Neural cell (in vitro differentiated cells): ENCODE measurements at regions not wholly inside any gene's neighbourhood (a gene's known extent, or its start where the extent isn't known, plus 50 kb on each side); places are given as distances from the start of the nearest gene placed in this dataset.
"Not testable (repeated sequence)": the region's sequence is repeated elsewhere in the genome, so short reads cannot be mapped to it uniquely, and the experiment has no call there.

Experiments used
- H2AFZ ChIP-seq: fragments of 200-600, 300-800 bp; sonication (generic), shearing (Covaris generic); 2 replicates; pipeline ENCODE4 v1.6.0; 2014; ENCODE audit warnings: low read depth, mild to moderate bottlenecking, antibody characterized with exemption, low read length, moderate library complexity
- H3F3A ChIP-seq: fragments of 200-600 bp; shearing (Covaris generic); 2 replicates; pipeline ENCODE4 v1.6.1; 2016; ENCODE audit warnings: mild to moderate bottlenecking, moderate library complexity, mixed read lengths, antibody characterized with exemption, low read length; ENCODE audit not compliant: insufficient read depth, poor library complexity, severe bottlenecking
- H3K27ac ChIP-seq: fragments of 200-600, 300-800 bp; sonication (generic), shearing (Covaris generic); 2 replicates; pipeline ENCODE4 v1.5.1; 2014; ENCODE audit warnings: mild to moderate bottlenecking, low read length, moderate library complexity
- H3K27me3 ChIP-seq: fragments of 300-800, 200-600 bp; sonication (generic), shearing (Covaris generic); 2 replicates; pipeline ENCODE4 v1.6.0; 2014; ENCODE audit warnings: mild to moderate bottlenecking, low read depth, low read length, moderate library complexity; ENCODE audit not compliant: insufficient read depth
- H3K36me3 ChIP-seq: fragments of 300-800, 200-600 bp; sonication (generic), shearing (Covaris generic); 2 replicates; pipeline ENCODE4 v1.5.1; 2014; ENCODE audit warnings: mild to moderate bottlenecking, antibody characterized with exemption, low read length, moderate library complexity; ENCODE audit not compliant: insufficient read depth
- H3K4me2 ChIP-seq: fragments of 300-800, 200-600 bp; sonication (generic), shearing (Covaris generic); 2 replicates; pipeline ENCODE4 v1.6.0; 2014; ENCODE audit warnings: mild to moderate bottlenecking, low read length
- H3K4me3 ChIP-seq: fragments of 300-800, 200-600 bp; sonication (generic), shearing (Covaris generic); 2 replicates; pipeline ENCODE4 v1.5.1; 2014; ENCODE audit warnings: mild to moderate bottlenecking, low read length, moderate library complexity
- H3K79me2 ChIP-seq: fragments of 200-600 bp; shearing (Covaris generic); replicated peaks from 2 replicates; pipeline ENCODE4 v1.6.0; 2014; ENCODE audit warnings: mild to moderate bottlenecking, low read length, moderate library complexity; ENCODE audit not compliant: insufficient read depth
- H3K9ac ChIP-seq: fragments of 300-800, 200-600 bp; sonication (generic), shearing (Covaris generic); 2 replicates; pipeline ENCODE4 v1.6.1; 2016; ENCODE audit warnings: mild to moderate bottlenecking, low read length, mixed read lengths
- H3K9me2 ChIP-seq: fragments of 200-600 bp; shearing (Covaris generic); 2 replicates; pipeline ENCODE4 v1.6.1; 2016; ENCODE audit warnings: mild to moderate bottlenecking, low read length, mixed read lengths; ENCODE audit not compliant: insufficient read depth
- H3K9me3 ChIP-seq: fragments of 200-600, 300-800 bp; sonication (generic), shearing (Covaris generic); 2 replicates; pipeline ENCODE4 v1.6.1; 2016; ENCODE audit warnings: mild to moderate bottlenecking, mixed run types, low read length, moderate library complexity, mixed read lengths
- H4K20me1 ChIP-seq: fragments of 200-600 bp; shearing (Covaris generic); 2 replicates; pipeline ENCODE4 v1.6.1; 2016; ENCODE audit warnings: mild to moderate bottlenecking, mixed run types; ENCODE audit not compliant: insufficient read depth
- CTCF ChIP-seq: fragments of 450-650 bp; IDR thresholded peaks from 2 replicates; pipeline ENCODE4 v1.5.1; 2014; ENCODE audit warnings: antibody characterized with exemption, mild to moderate bottlenecking, moderate library complexity; ENCODE audit not compliant: poor library complexity, severe bottlenecking
- EP300 ChIP-seq: fragments of 450-650 bp; conservative IDR thresholded peaks from 2 replicates; pipeline ENCODE4 v1.6.1; 2014; ENCODE audit warnings: antibody characterized with exemption, mild to moderate bottlenecking, moderate library complexity; ENCODE audit not compliant: poor library complexity, severe bottlenecking
- EZH2 ChIP-seq: fragments of 200-600, 300-800 bp; shearing (Covaris generic), sonication (generic); IDR thresholded peaks from 2 replicates; pipeline ENCODE4 v1.6.1; 2014; ENCODE audit warnings: antibody characterized with exemption, low read length, borderline replicate concordance, mild to moderate bottlenecking; ENCODE audit not compliant: insufficient read depth, poor library complexity, severe bottlenecking
- MXI1 ChIP-seq: fragments of 450-650 bp; conservative IDR thresholded peaks from 2 replicates; pipeline ENCODE4 v1.6.1; 2014; ENCODE audit warnings: antibody characterized with exemption, mild to moderate bottlenecking; ENCODE audit not compliant: poor library complexity, severe bottlenecking
- POLR2AphosphoS5 ChIP-seq: IDR thresholded peaks from 2 replicates; pipeline ENCODE4 v1.6.1; 2012
- RAD21 ChIP-seq: fragments of 450-650 bp; conservative IDR thresholded peaks from 2 replicates; pipeline ENCODE4 v1.6.1; 2014; ENCODE audit warnings: antibody characterized with exemption, mild to moderate bottlenecking, moderate library complexity
- SMC3 ChIP-seq: fragments of 450-650 bp; conservative IDR thresholded peaks from 2 replicates; pipeline ENCODE4 v1.6.1; 2014; ENCODE audit warnings: antibody characterized with exemption, mild to moderate bottlenecking, moderate library complexity; ENCODE audit not compliant: poor library complexity
- TAF1 ChIP-seq: IDR thresholded peaks from 2 replicates; pipeline ENCODE4 v1.6.1; 2012; ENCODE audit warnings: low read depth
- TF ChIP-seq, protein P1 (sequence below): IDR thresholded peaks from 2 replicates; pipeline ENCODE4 v1.6.1; 2012; ENCODE audit warnings: borderline replicate concordance

GRCh38 chr5:124970381-124970780, 223.9 kb upstream of the ZNF608 start:
- not testable (repeated sequence) for H3K27me3 ChIP-seq, H2AFZ ChIP-seq, H3K9me3 ChIP-seq, H3K27ac ChIP-seq, H3K9ac ChIP-seq, H3K36me3 ChIP-seq, H3F3A ChIP-seq, H3K9me2 ChIP-seq, H4K20me1 ChIP-seq, H3K79me2 ChIP-seq, H3K4me3 ChIP-seq, H3K4me2 ChIP-seq

- Histone ChIP-seq H3F3A (no peaks in the 10 kb centered on the region), H3K4me2 (no peak overlapping the region), H3K27ac (no peak overlapping the region), H3K9ac (no peak overlapping the region), H3K79me2 (no peaks in the 10 kb centered on the region), H4K20me1 (no peaks in the 10 kb centered on the region), H3K4me3 (no peak overlapping the region), H3K27me3 (no peaks in the 10 kb centered on the region), H3K36me3 (no peaks in the 10 kb centered on the region), H2AFZ (no peak overlapping the region), H3K9me3 (no peaks in the 10 kb centered on the region), H3K9me2 (no peaks in the 10 kb centered on the region)
- TF ChIP-seq RAD21 (no peak), EZH2 (no peak), EP300 (no peak), CTCF (no peak), TAF1 (no peak)
Observed at GRCh38 chr5:124972703-124973102, 226.3 kb upstream of the ZNF608 start.

DNA sequence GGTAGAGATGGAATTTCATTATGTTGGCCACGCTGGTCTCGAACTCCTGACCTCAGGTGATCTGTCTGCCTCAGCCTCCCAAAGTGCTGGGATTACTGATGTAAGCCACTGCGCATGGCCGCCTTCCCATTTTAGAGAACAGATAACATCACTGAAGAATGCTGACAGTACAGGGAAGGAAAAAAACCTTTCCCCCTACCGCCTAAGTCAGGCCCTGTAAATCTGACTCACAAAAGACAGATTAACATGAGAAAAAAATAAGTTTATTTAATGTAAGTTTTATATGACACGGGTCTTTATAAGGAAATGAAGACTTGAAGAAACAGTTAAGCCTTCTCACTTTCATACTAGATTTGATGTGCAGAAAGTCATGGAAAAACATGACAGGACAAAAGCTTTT, 227.2 kb upstream of the ZNF608 start:
- H3K27me3 ChIP-seq: no peaks in the 10 kb centered on the region
- H3K36me3 ChIP-seq: no peaks in the 10 kb centered on the region
- H3K27ac ChIP-seq: no peak overlapping the region
- H3K9me3 ChIP-seq: no peaks in the 10 kb centered on the region
- H3F3A ChIP-seq: no peaks in the 10 kb centered on the region
- no peak overlapping the region for H3K4me3 ChIP-seq
- no peak for TF ChIP-seq CTCF
- no peak for TF ChIP-seq MXI1
- TF ChIP-seq EP300: no peak
- TF ChIP-seq, protein P1, sequence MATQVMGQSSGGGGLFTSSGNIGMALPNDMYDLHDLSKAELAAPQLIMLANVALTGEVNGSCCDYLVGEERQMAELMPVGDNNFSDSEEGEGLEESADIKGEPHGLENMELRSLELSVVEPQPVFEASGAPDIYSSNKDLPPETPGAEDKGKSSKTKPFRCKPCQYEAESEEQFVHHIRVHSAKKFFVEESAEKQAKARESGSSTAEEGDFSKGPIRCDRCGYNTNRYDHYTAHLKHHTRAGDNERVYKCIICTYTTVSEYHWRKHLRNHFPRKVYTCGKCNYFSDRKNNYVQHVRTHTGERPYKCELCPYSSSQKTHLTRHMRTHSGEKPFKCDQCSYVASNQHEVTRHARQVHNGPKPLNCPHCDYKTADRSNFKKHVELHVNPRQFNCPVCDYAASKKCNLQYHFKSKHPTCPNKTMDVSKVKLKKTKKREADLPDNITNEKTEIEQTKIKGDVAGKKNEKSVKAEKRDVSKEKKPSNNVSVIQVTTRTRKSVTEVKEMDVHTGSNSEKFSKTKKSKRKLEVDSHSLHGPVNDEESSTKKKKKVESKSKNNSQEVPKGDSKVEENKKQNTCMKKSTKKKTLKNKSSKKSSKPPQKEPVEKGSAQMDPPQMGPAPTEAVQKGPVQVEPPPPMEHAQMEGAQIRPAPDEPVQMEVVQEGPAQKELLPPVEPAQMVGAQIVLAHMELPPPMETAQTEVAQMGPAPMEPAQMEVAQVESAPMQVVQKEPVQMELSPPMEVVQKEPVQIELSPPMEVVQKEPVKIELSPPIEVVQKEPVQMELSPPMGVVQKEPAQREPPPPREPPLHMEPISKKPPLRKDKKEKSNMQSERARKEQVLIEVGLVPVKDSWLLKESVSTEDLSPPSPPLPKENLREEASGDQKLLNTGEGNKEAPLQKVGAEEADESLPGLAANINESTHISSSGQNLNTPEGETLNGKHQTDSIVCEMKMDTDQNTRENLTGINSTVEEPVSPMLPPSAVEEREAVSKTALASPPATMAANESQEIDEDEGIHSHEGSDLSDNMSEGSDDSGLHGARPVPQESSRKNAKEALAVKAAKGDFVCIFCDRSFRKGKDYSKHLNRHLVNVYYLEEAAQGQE: no peak
- TF ChIP-seq RAD21: no peak
- no peak for TF ChIP-seq POLR2AphosphoS5
- no peak for TF ChIP-seq TAF1
- no peak for TF ChIP-seq SMC3
- no peak for TF ChIP-seq EZH2
- no peak overlapping the region for H3K4me2 ChIP-seq
- no peak overlapping the region for H2AFZ ChIP-seq
- H3K9me2 ChIP-seq: no peaks in the 10 kb centered on the region
- no peaks in the 10 kb centered on the region for H3K79me2 ChIP-seq
- H4K20me1 ChIP-seq: no peaks in the 10 kb centered on the region
- no peak overlapping the region for H3K9ac ChIP-seq
